ENCODE measurements at regions not wholly inside any gene's neighbourhood (a gene's known extent, or its start where the extent isn't known, plus 50 kb on each side); places are given as distances from the start of the nearest gene placed in this dataset.

DNA sequence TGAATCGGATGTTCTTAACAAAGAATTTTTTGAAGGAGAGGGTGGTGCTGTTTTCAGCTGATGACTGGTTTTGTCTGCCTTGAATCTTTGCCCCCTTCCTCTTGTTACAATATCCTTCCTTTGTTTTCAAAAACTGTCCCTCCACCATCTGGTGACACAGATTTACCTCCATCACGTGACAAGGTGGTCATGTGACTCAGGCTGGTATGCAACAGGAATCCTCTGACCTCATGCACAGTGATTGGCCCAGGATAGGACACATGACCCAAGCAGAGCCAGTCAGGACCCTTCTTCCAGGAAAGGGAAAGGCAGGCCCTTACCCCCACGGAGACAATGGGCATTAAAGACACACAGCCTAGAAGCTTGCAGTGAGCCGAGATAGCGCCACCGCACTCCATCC, 84.7 kb upstream of the MC3R start:
- Histone ChIP-seq H3K9me1 (ENCODE audit: control insufficient read depth, insufficient read depth, low read length) (no peaks in the 10 kb centered on the region), H3K4me2 (ENCODE audit: insufficient read depth, low read length) (no peak overlapping the region), H3K36me3 (ENCODE audit: control insufficient read depth, insufficient read depth, low read length) (no peaks in the 10 kb centered on the region), H2AFZ (ENCODE audit: low read depth, low read length) (no peak overlapping the region), H3K9ac (ENCODE audit: insufficient read depth in 1 of 2, low read depth in 2 of 2, low read length in 2 of 2) (no peak overlapping the region), H3K27me3 (ENCODE audit: control insufficient read depth in 2 of 2, insufficient read depth in 2 of 2, low read length in 2 of 2) (no peaks in the 10 kb centered on the region), H3K27ac (ENCODE audit: extremely low read depth, low read depth, low read length) (no peak overlapping the region), H3K79me2 (ENCODE audit: control insufficient read depth, insufficient read depth, low read length) (no peaks in the 10 kb centered on the region), H4K20me1 (replicated peaks; ENCODE audit: control insufficient read depth, insufficient read depth, low read length) (no peaks in the 10 kb centered on the region), H3K4me3 (no peak overlapping the region), H3K4me1 (replicated peaks in 1 of 2; ENCODE audit: control insufficient read depth in 2 of 2, insufficient read depth in 2 of 2, low read length in 2 of 2) (no peaks in the 10 kb centered on the region), H3K9me3 (replicated peaks; ENCODE audit: control insufficient read depth, insufficient read depth, low read depth, low read length) (no peaks in the 10 kb centered on the region)
- ATAC-seq (no peak), FAIRE-seq (no peak), DNase-seq (ENCODE audit: extremely low read depth in 1 of 4, low spot score in 3 of 4) (peak in 2 of 4 experiments; percentile 14 to 18)
- 0% methylated on average over 6 of the region's 6 CpGs for WGBS (ENCODE audit: insufficient coverage, low coverage, missing lambda C conversion rate)
- intact Hi-C loops (cut with micrococcal nuclease), result no loop called here
- ChIA-PET CTCF (ENCODE audit: low intra/inter-chr PET ratio) (no interaction called here), POLR2A (no interaction called here)
- in situ Hi-C loops (cut with MboI), result no loop called here
- no TSS peak for BruUV-seq (replicated peaks)
- no peak for TF ChIP-seq ELF4 (CRISPR knock-in tag; IDR thresholded peaks at IDR 0.05)
- TF ChIP-seq, protein P1, sequence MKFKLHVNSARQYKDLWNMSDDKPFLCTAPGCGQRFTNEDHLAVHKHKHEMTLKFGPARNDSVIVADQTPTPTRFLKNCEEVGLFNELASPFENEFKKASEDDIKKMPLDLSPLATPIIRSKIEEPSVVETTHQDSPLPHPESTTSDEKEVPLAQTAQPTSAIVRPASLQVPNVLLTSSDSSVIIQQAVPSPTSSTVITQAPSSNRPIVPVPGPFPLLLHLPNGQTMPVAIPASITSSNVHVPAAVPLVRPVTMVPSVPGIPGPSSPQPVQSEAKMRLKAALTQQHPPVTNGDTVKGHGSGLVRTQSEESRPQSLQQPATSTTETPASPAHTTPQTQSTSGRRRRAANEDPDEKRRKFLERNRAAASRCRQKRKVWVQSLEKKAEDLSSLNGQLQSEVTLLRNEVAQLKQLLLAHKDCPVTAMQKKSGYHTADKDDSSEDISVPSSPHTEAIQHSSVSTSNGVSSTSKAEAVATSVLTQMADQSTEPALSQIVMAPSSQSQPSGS (CRISPR knock-in tag; IDR thresholded peaks at IDR 0.05), result no peak
- TF ChIP-seq ARID1B (IDR thresholded peaks at IDR 0.05), result no peak
- peak; percentile 72 for TF ChIP-seq USF1 (CRISPR knock-in tag; IDR thresholded peaks at IDR 0.05)
- TF ChIP-seq CBFA2T2 (conservative IDR thresholded peaks at IDR 0.05), result peak; percentile 30
- no peak for TF ChIP-seq MLLT1 (IDR thresholded peaks at IDR 0.05)
- TF ChIP-seq ETV6 (IDR thresholded peaks at IDR 0.05; ENCODE audit: borderline replicate concordance in 1 of 2, low read depth in 2 of 2, low read length in 1 of 2), result no peak
- TF ChIP-seq ETV6 (CRISPR knock-in tag; IDR thresholded peaks at IDR 0.05; ENCODE audit: borderline replicate concordance), result no peak
- TF ChIP-seq, protein P2, sequence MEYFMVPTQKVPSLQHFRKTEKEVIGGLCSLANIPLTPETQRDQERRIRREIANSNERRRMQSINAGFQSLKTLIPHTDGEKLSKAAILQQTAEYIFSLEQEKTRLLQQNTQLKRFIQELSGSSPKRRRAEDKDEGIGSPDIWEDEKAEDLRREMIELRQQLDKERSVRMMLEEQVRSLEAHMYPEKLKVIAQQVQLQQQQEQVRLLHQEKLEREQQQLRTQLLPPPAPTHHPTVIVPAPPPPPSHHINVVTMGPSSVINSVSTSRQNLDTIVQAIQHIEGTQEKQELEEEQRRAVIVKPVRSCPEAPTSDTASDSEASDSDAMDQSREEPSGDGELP (CRISPR knock-in tag; IDR thresholded peaks at IDR 0.05; ENCODE audit: borderline replicate concordance), result no peak
- TF ChIP-seq TFE3 (CRISPR knock-in tag; IDR thresholded peaks at IDR 0.05), result peak; percentile 89
- no peak for TF ChIP-seq XRCC4 (IDR thresholded peaks at IDR 0.05; ENCODE audit: extremely low read depth, insufficient read depth, insufficient read length)
- TF ChIP-seq KDM1A (IDR thresholded peaks at IDR 0.05), result no peak
- TF ChIP-seq RHOXF2B (CRISPR knock-in tag; conservative IDR thresholded peaks at IDR 0.05), result no peak
- no peak for TF ChIP-seq ZNF695 (CRISPR knock-in tag; IDR thresholded peaks at IDR 0.05)
- no peak for TF ChIP-seq POLR3A (IDR thresholded peaks at IDR 0.05; ENCODE audit: borderline replicate concordance, extremely low read depth, insufficient read depth, insufficient read length)
- TF ChIP-seq TSC22D4 (tag; IDR thresholded peaks at IDR 0.05), result no peak
- no peak for TF ChIP-seq POU5F1 (IDR thresholded peaks at IDR 0.05; ENCODE audit: borderline replicate concordance, low read depth, low read length, partially characterized antibody)
- no peak for TF ChIP-seq TBP (optimal IDR thresholded peaks at IDR 0.05; ENCODE audit: low read depth, low read length)
